Keratinocyte (primary cell): ENCODE measurements at regions not wholly inside any gene's neighbourhood (a gene's known extent, or its start where the extent isn't known, plus 50 kb on each side); places are given as distances from the start of the nearest gene placed in this dataset.

Source experiments
- DNase-seq: peaks from one replicate; pipeline ENCODE4 v3.0.0-alpha.2; 2011; ENCODE audit warnings: low read depth, missing footprints, low spot score
- FAIRE-seq: peaks from 2 replicates; lab custom pipeline; 2011; peaks lifted over from hg19 to GRCh38; lab: Jason Lieb, UNC
- H2AFZ ChIP-seq: 2 replicates; pipeline ENCODE4 v1.6.0; 2012; ENCODE audit warnings: low read length, control low read depth, inconsistent platforms; ENCODE audit not compliant: control insufficient read depth
- H3K27ac ChIP-seq: 2 replicates; pipeline ENCODE4 v1.5.1; 2011; ENCODE audit warnings: low read length; ENCODE audit not compliant: control insufficient read depth, insufficient read depth
- H3K27me3 ChIP-seq: 3 replicates; pipeline ENCODE4 v1.6.0; 2011; ENCODE audit warnings: low read length; ENCODE audit not compliant: control insufficient read depth, insufficient read depth; ENCODE audit errors: extremely low read depth
- H3K36me3 ChIP-seq, 2 experiments: 2 replicates in 1 of 2; 3 replicates in 1 of 2; pipeline ENCODE4 v1.5.1; 2011; ENCODE audit warnings: low read length in 2 of 2, mild to moderate bottlenecking in 1 of 2; ENCODE audit not compliant: control insufficient read depth in 2 of 2, insufficient read depth in 2 of 2; ENCODE audit errors: extremely low read depth in 1 of 2
- H3K4me1 ChIP-seq: 3 replicates; pipeline ENCODE4 v1.5.1; 2011; ENCODE audit warnings: low read length; ENCODE audit not compliant: control insufficient read depth, insufficient read depth; ENCODE audit errors: extremely low read depth
- H3K4me2 ChIP-seq: 3 replicates; pipeline ENCODE4 v1.6.0; 2011; ENCODE audit warnings: low read depth, low read length; ENCODE audit not compliant: control insufficient read depth, insufficient read depth; ENCODE audit errors: extremely low read depth
- H3K4me3 ChIP-seq, 3 experiments: fragments of 200-600 bp in 1 of 3; sonication (generic) in 1 of 3; 2 replicates in 2 of 3; 3 replicates in 1 of 3; pipeline ENCODE4 v1.5.1; 2011 to 2016; ENCODE audit warnings: low read length in 3 of 3, mild to moderate bottlenecking in 3 of 3, control low read depth in 2 of 3, inconsistent platforms in 1 of 3, low read depth in 1 of 3, mixed read lengths in 1 of 3, mixed run types in 1 of 3, moderate library complexity in 1 of 3; ENCODE audit not compliant: control insufficient read depth in 2 of 3, insufficient read depth in 2 of 3; ENCODE audit errors: extremely low read depth in 1 of 3
- H3K79me2 ChIP-seq: 2 replicates; pipeline ENCODE4 v1.6.0; 2012; ENCODE audit warnings: low read length; ENCODE audit not compliant: control insufficient read depth, insufficient read depth
- H3K9ac ChIP-seq: 3 replicates; pipeline ENCODE4 v1.6.0; 2011; ENCODE audit warnings: low read length; ENCODE audit not compliant: control insufficient read depth, insufficient read depth; ENCODE audit errors: extremely low read depth
- H3K9me1 ChIP-seq: 3 replicates; pipeline ENCODE4 v1.6.0; 2011; ENCODE audit warnings: low read length; ENCODE audit not compliant: control insufficient read depth, insufficient read depth; ENCODE audit errors: extremely low read depth
- H3K9me3 ChIP-seq: 2 replicates; pipeline ENCODE4 v1.5.1; 2012; ENCODE audit warnings: low read depth, low read length; ENCODE audit not compliant: control insufficient read depth
- H4K20me1 ChIP-seq: 3 replicates; pipeline ENCODE4 v1.6.0; 2011; ENCODE audit warnings: low read length; ENCODE audit not compliant: control insufficient read depth, insufficient read depth; ENCODE audit errors: extremely low read depth
- CTCF ChIP-seq, 3 experiments: IDR thresholded peaks in 1 of 3; conservative IDR thresholded peaks in 1 of 3; optimal IDR thresholded peaks in 1 of 3; 2 replicates in 2 of 3; 3 replicates in 1 of 3; pipeline versions ENCODE3 to v1.5.1; 2011; ENCODE audit warnings: low read length in 3 of 3, mild to moderate bottlenecking in 3 of 3, moderate library complexity in 2 of 3, control low read depth in 1 of 3, inconsistent platforms in 1 of 3; ENCODE audit not compliant: insufficient read depth in 2 of 3; ENCODE audit errors: extremely low read depth in 1 of 3
- EZH2 ChIP-seq: IDR thresholded peaks from one replicate; pipeline ENCODE4 v1.6.1; 2012; ENCODE audit warnings: inconsistent platforms, mild to moderate bottlenecking, low read length, moderate library complexity
- dilution Hi-C: fragments of 300-500 bp; cut with MboI; formaldehyde crosslinking; loops from one replicate; pipeline ENCODE4 v1.7.0; 2020; ENCODE audit warnings: low sequenced_read_pairs; ENCODE audit not compliant: extremely low pct_ligation_motif_present

- Histone ChIP-seq H3K36me3 (no peaks in the 10 kb centered on the region), H4K20me1 (no peaks in the 10 kb centered on the region), H3K4me1 (no peaks in the 10 kb centered on the region), H3K27ac (no peak overlapping the region), H3K9ac (no peak overlapping the region), H3K9me3 (no peaks in the 10 kb centered on the region), H3K79me2 (no peaks in the 10 kb centered on the region), H3K9me1 (no peaks in the 10 kb centered on the region), H2AFZ (no peak overlapping the region), H3K4me2 (no peak overlapping the region), H3K27me3 (no peaks in the 10 kb centered on the region), H3K4me3 (no peak overlapping the region)
- TF ChIP-seq CTCF (optimal IDR thresholded peaks at IDR 0.05 in 1 of 3, IDR thresholded peaks at IDR 0.05 in 1 of 3, conservative IDR thresholded peaks at IDR 0.05 in 1 of 3; ENCODE audit: extremely low read depth in 1 of 3, insufficient read depth in 2 of 3, low read length in 3 of 3) (no peak), EZH2 (no peak)
- dilution Hi-C loops: no loop called here
- no peak for FAIRE-seq
- no peak for DNase-seq
Observed at GRCh38 chr2:188845692-188846091, 128.5 kb upstream of the COL3A1 start.

DNA sequence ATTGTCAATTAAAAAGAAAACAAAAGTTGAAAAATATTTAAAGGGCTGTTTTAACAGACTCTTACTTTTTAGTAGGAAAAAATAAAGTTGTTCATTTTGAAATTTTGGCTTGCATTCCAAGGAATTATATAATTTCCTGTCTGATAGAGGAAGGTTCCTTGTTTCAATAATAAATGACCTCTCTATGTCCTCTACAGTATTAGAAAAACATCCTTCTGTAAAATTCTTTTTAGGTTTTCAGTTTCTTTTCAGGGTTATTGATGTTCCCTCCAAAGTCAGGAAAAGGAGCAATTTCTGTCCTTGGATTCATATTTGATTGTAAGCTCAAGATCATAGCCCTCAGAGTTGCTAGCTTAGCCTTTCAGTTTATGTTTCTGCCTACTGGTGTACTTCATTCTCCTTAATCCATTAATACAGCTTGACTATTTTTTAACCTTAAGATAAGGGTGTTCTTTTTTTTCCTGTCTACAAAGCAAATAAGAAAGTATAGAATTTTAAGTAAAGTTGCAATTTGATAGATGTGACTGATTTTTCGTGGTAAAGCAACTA lies 125.2 kb upstream of the COL3A1 start:
- Histone ChIP-seq H3K9ac (no peak overlapping the region), H3K9me1 (no peaks in the 10 kb centered on the region), H3K4me3 (no peak overlapping the region), H3K27me3 (no peaks in the 10 kb centered on the region), H3K4me2 (no peak overlapping the region), H2AFZ (no peak overlapping the region), H3K79me2 (no peaks in the 10 kb centered on the region), H4K20me1 (no peaks in the 10 kb centered on the region), H3K9me3 (no peaks in the 10 kb centered on the region), H3K4me1 (no peaks in the 10 kb centered on the region), H3K27ac (no peak overlapping the region), H3K36me3 (no peaks in the 10 kb centered on the region)
- no peak for DNase-seq
- dilution Hi-C loops: no loop called here
- no peak for FAIRE-seq
- TF ChIP-seq CTCF (optimal IDR thresholded peaks at IDR 0.05 in 1 of 3, IDR thresholded peaks at IDR 0.05 in 1 of 3, conservative IDR thresholded peaks at IDR 0.05 in 1 of 3; ENCODE audit: extremely low read depth in 1 of 3, insufficient read depth in 2 of 3, low read length in 3 of 3) (no peak), EZH2 (no peak)
